K562 (cell line): ENCODE measurements at regions not wholly inside any gene's neighbourhood (a gene's known extent, or its start where the extent isn't known, plus 50 kb on each side); places are given as distances from the start of the nearest gene placed in this dataset.

Experiments
- ATAC-seq: fragments of 200-7000 bp; cut with Tn5 transposase; 3 replicates; pipeline ENCODE4 v1.9.1; 2020; ENCODE audit warnings: moderate library complexity
- BruUV-seq: library from RNA; stranded (reverse); fragments of 400-500 nt; replicated peaks from 2 replicates; lab custom pipeline; 2021; lab: Mats Ljungman, UMichigan
- CTCF ChIA-PET: fragments of 300-600 bp; formaldehyde crosslinking; extraction: SDS; loops from one replicate; lab custom pipeline; 2021; ENCODE audit warnings: low intra/inter-chr PET ratio; lab: Yijun Ruan, JAX
- POLR2A ChIA-PET: fragments of 300-600, 350-650 bp; sonication (Branson Sonifier 250); formaldehyde crosslinking; extraction: SDS; loops from one replicate; lab custom pipeline; 2021; ENCODE audit warnings: antibody characterized with exemption, inconsistent platforms; lab: Yijun Ruan, JAX
- DNase-seq, 4 experiments: peaks; one replicate each; pipeline versions ENCODE4 v3.0.0 to v3.0.0-alpha.2; 2011 to 2018; ENCODE audit warnings: low spot score in 3 of 4, mixed read lengths in 3 of 4; ENCODE audit errors: extremely low read depth in 1 of 4
- FAIRE-seq: peaks from 2 replicates; lab custom pipeline; 2011; peaks lifted over from hg19 to GRCh38; lab: Jason Lieb, UNC
- H2AFZ ChIP-seq: 2 replicates; pipeline ENCODE4 v1.6.0; 2011; ENCODE audit warnings: low read depth, low read length, control low read depth, inconsistent platforms
- H3K27ac ChIP-seq: fragments of 200-600 bp; 3 replicates; pipeline ENCODE4 v1.8.0; 2011; ENCODE audit warnings: low read depth, mild to moderate bottlenecking, control low read depth, inconsistent platforms, low read length, moderate library complexity, mixed read lengths; ENCODE audit errors: extremely low read depth
- H3K27me3 ChIP-seq, 2 experiments: fragments of 300-600 bp in 1 of 2; 2 replicates in 1 of 2; 3 replicates in 1 of 2; pipeline versions ENCODE4 v1.6.0 to v1.8.0; 2011; ENCODE audit warnings: inconsistent platforms in 2 of 2, low read length in 2 of 2, mild to moderate bottlenecking in 1 of 2, mixed read lengths in 1 of 2, moderate library complexity in 1 of 2; ENCODE audit not compliant: control insufficient read depth in 2 of 2, insufficient read depth in 2 of 2
- H3K36me3 ChIP-seq: fragments of 300-600 bp; 3 replicates; pipeline ENCODE4 v1.8.0; 2011; ENCODE audit warnings: mild to moderate bottlenecking, low read length, inconsistent platforms; ENCODE audit not compliant: control insufficient read depth, insufficient read depth
- H3K4me1 ChIP-seq, 2 experiments: fragments of 200-600 bp in 1 of 2; replicated peaks in 1 of 2; 2 replicates in 1 of 2; 3 replicates in 1 of 2; pipeline versions ENCODE4 v1.5.1 to v1.8.0; 2011; ENCODE audit warnings: inconsistent platforms in 2 of 2, low read length in 2 of 2, mild to moderate bottlenecking in 1 of 2, mixed read lengths in 1 of 2, moderate library complexity in 1 of 2; ENCODE audit not compliant: control insufficient read depth in 2 of 2, insufficient read depth in 2 of 2
- H3K4me2 ChIP-seq: 2 replicates; pipeline ENCODE4 v1.6.1; 2011; ENCODE audit warnings: low read length, control low read depth, inconsistent platforms, mixed read lengths; ENCODE audit not compliant: insufficient read depth
- H3K4me3 ChIP-seq: fragments of 200-600 bp; sonication (generic), shearing (Covaris generic); 2 replicates; pipeline ENCODE4 v1.5.1; 2016; ENCODE audit warnings: control low read depth, inconsistent platforms
- H3K79me2 ChIP-seq: fragments of 200-600 bp; 3 replicates; pipeline ENCODE4 v1.8.0; 2011; ENCODE audit warnings: low read length, inconsistent platforms; ENCODE audit not compliant: control insufficient read depth, insufficient read depth
- H3K9ac ChIP-seq, 2 experiments: 2 replicates each; pipeline versions ENCODE4 v1.6.0 to v1.6.1; 2011; ENCODE audit warnings: low read depth in 2 of 2, low read length in 2 of 2, control low read depth in 1 of 2, inconsistent platforms in 1 of 2, mild to moderate bottlenecking in 1 of 2, mixed read lengths in 1 of 2; ENCODE audit not compliant: insufficient read depth in 1 of 2
- H3K9me1 ChIP-seq: one replicate; pipeline ENCODE4 v1.6.0; 2011; ENCODE audit warnings: inconsistent platforms, mild to moderate bottlenecking, low read length, moderate library complexity; ENCODE audit not compliant: control insufficient read depth, insufficient read depth
- H3K9me3 ChIP-seq: replicated peaks from 2 replicates; pipeline ENCODE4 v1.5.1; 2011; ENCODE audit warnings: low read depth, low read length, inconsistent platforms; ENCODE audit not compliant: control insufficient read depth, insufficient read depth
- H4K20me1 ChIP-seq: replicated peaks from 2 replicates; pipeline ENCODE4 v1.6.1; 2011; ENCODE audit warnings: low read length, inconsistent platforms, mixed read lengths; ENCODE audit not compliant: control insufficient read depth, insufficient read depth
- CBX3 ChIP-seq, 2 experiments: IDR thresholded peaks; 1 replicate in 1 of 2; 2 replicates in 1 of 2; pipeline ENCODE4 v1.6.1; 2012; ENCODE audit warnings: inconsistent platforms in 2 of 2, low read length in 2 of 2, borderline replicate concordance in 1 of 2, control low read depth in 1 of 2
- CC2D1A ChIP-seq: fragments of 450-650 bp; IDR thresholded peaks from 2 replicates; pipeline ENCODE4 v1.6.1; 2017; ENCODE audit warnings: mild to moderate bottlenecking
- CCAR2 ChIP-seq: fragments of 200-400 bp; formaldehyde crosslinking; IDR thresholded peaks from 2 replicates; pipeline ENCODE4 v1.6.1; 2017; ENCODE audit warnings: mild to moderate bottlenecking, low read depth, low read length
- E2F3 ChIP-seq: fragments of 250-450 bp; sonication (Bioruptor Pico); IDR thresholded peaks from 2 replicates; pipeline ENCODE4 v1.4.0; 2020; ENCODE audit warnings: mild to moderate bottlenecking
- NEUROD1 ChIP-seq: fragments of 150-350 bp; IDR thresholded peaks from 2 replicates; pipeline ENCODE4 v1.6.1; 2014; ENCODE audit warnings: borderline replicate concordance, low read length, low read depth; ENCODE audit not compliant: partially characterized antibody
- NFXL1 ChIP-seq: fragments of 450-650 bp; formaldehyde crosslinking; IDR thresholded peaks from 2 replicates; pipeline ENCODE4 v1.4.0; 2021; ENCODE audit warnings: mild to moderate bottlenecking
- PHF21A ChIP-seq: fragments of 450-650 bp; IDR thresholded peaks from 2 replicates; pipeline ENCODE4 v1.6.1; 2017; ENCODE audit warnings: low read depth, borderline replicate concordance
- RBFOX2 ChIP-seq: fragments of 200-400 bp; formaldehyde crosslinking; IDR thresholded peaks from 2 replicates; pipeline ENCODE4 v1.6.1; 2017; ENCODE audit warnings: low read depth, mild to moderate bottlenecking, low read length, moderate library complexity
- SMAD2 ChIP-seq: fragments of 150-350 bp; IDR thresholded peaks from 2 replicates; pipeline ENCODE4 v1.6.1; 2014; ENCODE audit warnings: low read depth, mild to moderate bottlenecking, low read length
- SP2 ChIP-seq: IDR thresholded peaks from 2 replicates; pipeline ENCODE4 v1.6.1; 2011; ENCODE audit warnings: mild to moderate bottlenecking, low read depth, low read length, moderate library complexity; ENCODE audit not compliant: poor library complexity, severe bottlenecking; ENCODE audit errors: extremely low read depth
- TAF7 ChIP-seq: fragments of 450-650 bp; IDR thresholded peaks from 2 replicates; pipeline ENCODE4 v1.6.1; 2016; ENCODE audit warnings: missing genetic modification characterization, missing compliant biosample characterization
- ZBTB7A ChIP-seq: IDR thresholded peaks from 2 replicates; pipeline ENCODE4 v1.6.1; 2011; ENCODE audit warnings: low read depth, mild to moderate bottlenecking, low read length, moderate library complexity, borderline replicate concordance; ENCODE audit not compliant: control insufficient read depth
- ZFP36 ChIP-seq: fragments of 150-350 bp; IDR thresholded peaks from 2 replicates; pipeline ENCODE4 v1.6.1; 2018; ENCODE audit warnings: low read length, low read depth; ENCODE audit not compliant: partially characterized antibody
- ZNF316 ChIP-seq: fragments of 450-650 bp; IDR thresholded peaks from 2 replicates; pipeline ENCODE4 v1.6.1; 2016
- WGBS: fragments of 100-300 bp; shearing (Covaris generic); methylation state at CpG from one replicate; pipeline ENCODE4 v1.1.6; 2016; ENCODE audit warnings: low coverage, mixed read lengths; ENCODE audit not compliant: insufficient coverage; ENCODE audit errors: missing lambda C conversion rate; 5-methylcytosine and 5-hydroxymethylcytosine counted together
- in situ Hi-C: fragments of 300-500 bp; cut with MboI; formaldehyde crosslinking; loops from 4 replicates; pipeline ENCODE4 v1.15.0; 2018; ENCODE audit warnings: inconsistent platforms, mixed read lengths
- intact Hi-C: fragments of 100-400 bp; cut with micrococcal nuclease; formaldehyde crosslinking; loops from 2 replicates; pipeline ENCODE4 v1.14.2; 2022
- TF ChIP-seq, protein P1 (sequence below): fragments of 450-650 bp; formaldehyde crosslinking; IDR thresholded peaks from 2 replicates; pipeline ENCODE4 v1.4.0; 2022; ENCODE audit warnings: mild to moderate bottlenecking, moderate library complexity

DNA sequence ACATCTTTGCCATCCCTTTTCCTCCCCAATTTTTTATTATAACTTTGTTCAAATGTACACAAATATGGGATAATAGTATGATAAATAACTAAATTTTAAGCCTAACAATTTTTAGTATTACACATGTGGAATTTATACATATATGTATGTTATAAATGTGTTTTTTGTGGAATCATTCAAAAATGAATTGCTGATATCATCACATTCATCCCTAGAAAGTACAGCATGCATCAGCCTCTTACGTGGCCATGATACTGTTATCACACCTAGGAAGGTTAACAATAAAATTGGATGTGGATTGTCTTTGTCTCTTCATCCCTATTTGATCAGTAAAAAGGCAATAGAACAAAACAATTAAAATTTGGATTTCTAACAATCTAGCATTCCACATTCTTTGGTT is 73.7 kb upstream of the DAP start:
- Histone ChIP-seq H2AFZ (no peak overlapping the region), H3K9me1 (no peaks in the 10 kb centered on the region), H4K20me1 (no peaks in the 10 kb centered on the region), H3K36me3 (no peaks in the 10 kb centered on the region), H3K9ac (no peak overlapping the region)
- no TSS peak for BruUV-seq
- intact Hi-C loops: no loop called here
- no peak for FAIRE-seq
- DNase-seq: no peak
- POLR2A ChIA-PET: no interaction called here
- TF ChIP-seq CC2D1A: no peak
- TF ChIP-seq SP2: no peak
- TF ChIP-seq RBFOX2: no peak
- no peak for TF ChIP-seq PHF21A
- TF ChIP-seq ZNF316: peak; percentile 24; the same call in 1 of the 2 replicates
- TF ChIP-seq TAF7 (tag): no peak
- TF ChIP-seq, all 486 proteins: peak for 1
- no peaks in the 10 kb centered on the region for H3K79me2 ChIP-seq
- no peak for ATAC-seq
- H3K9me3 ChIP-seq: no peaks in the 10 kb centered on the region
- H3K27ac ChIP-seq: no peak overlapping the region
- CTCF ChIA-PET: interaction anchor here (0.7 kb wide), 1 partner anchor 111 kb away, joined by 3 read pairs; no protein-coding TSS in a partner anchor
- in situ Hi-C loops: no loop called here
- 0% methylated on average over 1 of the region's 1 CpG for WGBS
- peaks cover 7 to 11% of the 10 kb centered on the region in 2 experiments; a peak in 4 of 5 replicates for H3K27me3 ChIP-seq
- no peaks in the 10 kb centered on the region for H3K4me1 ChIP-seq
- no peak overlapping the region for H3K4me2 ChIP-seq
- H3K4me3 ChIP-seq: no peak overlapping the region

DNA sequence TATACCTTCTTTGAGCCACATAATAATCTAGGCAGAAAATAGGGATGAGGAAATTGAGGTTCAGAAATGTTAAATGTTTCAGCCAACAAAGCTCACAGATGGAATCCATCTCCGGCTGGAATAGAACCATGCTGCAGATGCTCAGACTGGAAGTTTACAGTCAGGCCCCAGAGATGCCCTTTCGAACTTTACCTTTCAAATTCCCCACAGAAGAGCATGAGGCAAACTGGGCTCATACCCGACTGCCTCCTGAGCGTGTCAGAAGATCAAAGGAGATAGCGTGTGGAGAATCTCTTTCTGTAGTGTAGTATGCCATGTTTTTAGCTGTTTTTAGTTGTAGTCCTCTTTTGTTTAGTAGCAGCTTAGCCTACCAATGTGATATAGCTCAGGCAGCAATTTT is 72.0 kb upstream of the DAP start:
- intact Hi-C loops (no loop called here), in situ Hi-C loops (no loop called here)
- no peaks in the 10 kb centered on the region for H3K9me3 ChIP-seq
- 1% methylated on average over 5 of the region's 5 CpGs for WGBS
- ChIA-PET CTCF (no interaction called here), POLR2A (interaction anchor here (0.7 to 1.3 kb wide), 3 partner anchors 12 to 129 kb away, joined by 3 read pairs; no protein-coding TSS in a partner anchor)
- peak; percentile 45; the same call in 2 of the 3 replicates for ATAC-seq
- no peak overlapping the region for H3K27ac ChIP-seq
- no peaks in the 10 kb centered on the region for H3K36me3 ChIP-seq
- H2AFZ ChIP-seq: no peak overlapping the region
- no peaks in the 10 kb centered on the region for H3K79me2 ChIP-seq
- no TSS peak for BruUV-seq
- no peak overlapping the region for H3K4me3 ChIP-seq
- FAIRE-seq: peak; percentile 19
- H3K9ac ChIP-seq: no peak overlapping the region
- peaks cover 7 to 11% of the 10 kb centered on the region in 2 experiments; a peak in 3 of 5 replicates for H3K27me3 ChIP-seq
- DNase-seq: peak in 1 of 4 experiments; percentile 4
- H3K4me1 ChIP-seq: no peaks in the 10 kb centered on the region
- H4K20me1 ChIP-seq: no peaks in the 10 kb centered on the region
- no peak overlapping the region for H3K4me2 ChIP-seq
- no peaks in the 10 kb centered on the region for H3K9me1 ChIP-seq
- TF ChIP-seq NEUROD1 (no peak), CBX3 (IDR thresholded peaks at IDR 0.05; ENCODE audit: borderline replicate concordance in 1 of 2, low read length in 2 of 2) (no peak), CCAR2 (no peak), SMAD2 (no peak), ZBTB7A (no peak), E2F3 (CRISPR knock-in tag) (no peak), ZFP36 (no peak), NFXL1 (no peak)
- TF ChIP-seq, protein P1, sequence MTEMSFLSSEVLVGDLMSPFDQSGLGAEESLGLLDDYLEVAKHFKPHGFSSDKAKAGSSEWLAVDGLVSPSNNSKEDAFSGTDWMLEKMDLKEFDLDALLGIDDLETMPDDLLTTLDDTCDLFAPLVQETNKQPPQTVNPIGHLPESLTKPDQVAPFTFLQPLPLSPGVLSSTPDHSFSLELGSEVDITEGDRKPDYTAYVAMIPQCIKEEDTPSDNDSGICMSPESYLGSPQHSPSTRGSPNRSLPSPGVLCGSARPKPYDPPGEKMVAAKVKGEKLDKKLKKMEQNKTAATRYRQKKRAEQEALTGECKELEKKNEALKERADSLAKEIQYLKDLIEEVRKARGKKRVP (CRISPR knock-in tag): no peak
